ENCODE measurements at regions not wholly inside any gene's neighbourhood (a gene's known extent, or its start where the extent isn't known, plus 50 kb on each side); places are given as distances from the start of the nearest gene placed in this dataset.

DNA sequence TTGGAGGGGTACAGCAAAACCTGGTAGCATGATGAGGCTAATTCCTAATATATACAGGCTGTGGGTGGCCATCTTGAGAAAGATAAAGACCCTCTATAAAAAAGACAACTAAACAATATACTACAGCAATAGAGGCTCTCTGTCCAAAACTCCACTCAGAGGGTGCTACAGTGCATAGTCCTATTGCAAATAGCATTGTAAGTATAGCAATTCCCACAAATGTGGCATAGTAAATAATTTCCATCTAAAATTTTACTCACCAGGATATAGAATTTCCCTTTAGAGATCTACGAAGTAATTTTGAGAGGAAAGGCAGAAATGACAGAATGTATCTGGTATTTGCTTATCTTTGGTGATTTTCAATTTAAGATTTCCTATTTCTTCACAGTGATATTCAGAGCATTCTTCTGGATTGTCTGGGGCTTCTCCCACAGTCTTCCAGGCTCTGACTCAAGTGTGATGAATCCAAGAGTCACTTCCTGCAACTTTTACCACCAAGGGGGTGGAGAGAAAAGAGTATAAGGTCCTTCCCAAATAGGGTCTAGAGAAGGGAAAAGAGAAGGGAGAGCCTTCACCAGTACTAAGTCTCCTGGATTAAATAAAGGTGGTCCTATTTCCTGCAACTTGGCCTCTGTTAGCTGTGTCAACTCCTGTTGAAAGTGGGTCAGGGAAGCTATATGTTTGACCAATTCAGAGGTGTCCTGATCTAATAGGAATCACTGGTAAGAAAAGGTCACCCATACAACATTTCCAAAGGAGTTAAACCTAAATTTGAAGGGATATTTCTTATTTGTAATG lies 1054.7 kb upstream of the CNTN5 start:
- Histone ChIP-seq H3K27ac (no peak overlapping the region), H3K27me3 (no peaks in the 10 kb centered on the region), H3K9me3 (no peaks in the 10 kb centered on the region), H4K20me1 (no peaks in the 10 kb centered on the region), H3K4me2 (no peak overlapping the region), H3K4me3 (no peak overlapping the region), H3K9ac (no peak overlapping the region), H3K4me1 (no peaks in the 10 kb centered on the region), H3K36me3 (no peaks in the 10 kb centered on the region)
- TF ChIP-seq Cebpa-rat (IDR thresholded peaks at IDR 0.05) = no peak

DNA sequence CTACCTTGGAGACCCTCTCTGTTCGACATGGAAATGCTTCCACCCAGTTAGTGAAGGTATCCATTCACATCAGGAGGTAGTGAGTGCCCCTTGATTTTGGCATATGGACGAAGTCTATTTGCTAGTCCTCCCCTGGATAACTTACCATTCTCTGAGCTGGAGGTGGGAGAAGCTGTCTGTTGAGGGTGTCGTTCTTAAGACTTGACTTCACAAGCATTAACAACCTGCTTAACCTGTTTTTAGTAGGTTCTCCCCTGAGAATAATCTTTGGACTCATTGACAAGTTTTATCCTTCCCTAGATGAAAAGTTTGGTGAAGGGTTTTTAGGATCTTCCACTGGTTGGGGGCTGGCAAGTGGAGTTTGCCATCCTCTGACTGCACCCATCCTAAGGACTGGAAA lies 1053.8 kb upstream of the CNTN5 start:
- no peak overlapping the region for H3K27ac ChIP-seq
- no peaks in the 10 kb centered on the region for H3K27me3 ChIP-seq
- no peak overlapping the region for H3K9ac ChIP-seq
- H3K4me3 ChIP-seq = no peak overlapping the region
- H3K36me3 ChIP-seq = no peaks in the 10 kb centered on the region
- no peaks in the 10 kb centered on the region for H4K20me1 ChIP-seq
- no peak for TF ChIP-seq Cebpa-rat (IDR thresholded peaks at IDR 0.05)
- H3K4me1 ChIP-seq = no peaks in the 10 kb centered on the region
- H3K9me3 ChIP-seq = no peaks in the 10 kb centered on the region
- no peak overlapping the region for H3K4me2 ChIP-seq

DNA sequence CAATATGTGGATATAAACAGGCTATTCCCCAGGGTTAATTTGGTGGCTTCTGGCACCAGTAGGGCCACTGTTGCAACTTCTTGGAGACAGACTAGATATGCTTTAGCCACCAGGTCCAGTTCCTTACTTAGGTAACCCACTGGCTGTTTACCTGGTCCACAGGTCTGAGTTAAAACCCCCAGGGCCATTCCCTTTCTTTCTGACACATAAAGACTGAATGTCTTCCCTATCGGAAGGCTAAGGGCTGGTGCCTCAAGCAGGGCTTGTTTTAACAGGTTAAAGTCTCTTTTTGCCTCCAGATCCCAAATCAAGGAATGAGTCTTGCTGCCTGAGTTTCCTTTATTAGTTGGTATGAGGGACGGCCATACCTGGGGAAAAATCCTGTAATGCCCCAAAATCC lies 1052.7 kb upstream of the CNTN5 start:
- Histone ChIP-seq H3K27me3 (no peaks in the 10 kb centered on the region), H3K27ac (no peak overlapping the region), H3K4me3 (no peak overlapping the region), H4K20me1 (no peaks in the 10 kb centered on the region), H3K36me3 (no peaks in the 10 kb centered on the region), H3K4me2 (no peak overlapping the region), H3K4me1 (no peaks in the 10 kb centered on the region), H3K9me3 (no peaks in the 10 kb centered on the region), H3K9ac (no peak overlapping the region)
- no peak for TF ChIP-seq Cebpa-rat (IDR thresholded peaks at IDR 0.05)

- Histone ChIP-seq H3K9ac (no peak overlapping the region), H3K4me2 (no peak overlapping the region)
- TF ChIP-seq Cebpa-rat (IDR thresholded peaks at IDR 0.05) = no peak
Measured at GRCh38 chr11:97972731-97973130, 1048.0 kb upstream of the CNTN5 start.

DNA sequence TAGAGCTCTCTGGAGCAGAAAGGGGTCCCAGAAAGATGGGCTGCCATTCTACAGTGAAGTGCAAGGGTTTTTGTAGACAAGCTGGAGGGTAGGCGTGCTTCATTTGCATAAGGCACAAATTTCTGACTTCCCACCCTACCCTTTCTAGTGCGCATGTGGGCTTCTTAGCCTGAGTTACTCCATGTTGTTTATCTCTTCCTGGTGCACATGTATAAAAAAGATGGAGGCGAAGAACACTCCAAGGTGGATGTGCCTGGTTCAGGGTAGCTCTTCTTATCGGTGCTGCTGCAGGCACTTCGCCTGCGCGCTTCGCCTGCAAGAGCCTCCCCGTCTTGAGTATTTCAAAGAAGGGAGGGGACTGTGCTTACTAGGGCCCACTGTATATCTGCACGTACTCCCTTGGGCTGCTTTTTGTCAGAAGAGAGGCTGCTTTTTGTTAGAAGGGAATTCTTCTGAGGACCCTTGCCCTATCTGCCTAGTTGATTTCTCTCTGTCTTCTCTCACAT lies 1047.3 kb upstream of the CNTN5 start:
- TF ChIP-seq Cebpa-rat (IDR thresholded peaks at IDR 0.05) = no peak
- no peaks in the 10 kb centered on the region for H3K27me3 ChIP-seq
- no peaks in the 10 kb centered on the region for H3K4me1 ChIP-seq
- H4K20me1 ChIP-seq = no peaks in the 10 kb centered on the region
- H3K4me3 ChIP-seq = no peak overlapping the region
- no peak overlapping the region for H3K4me2 ChIP-seq
- no peak overlapping the region for H3K27ac ChIP-seq
- H3K36me3 ChIP-seq = no peaks in the 10 kb centered on the region
- H3K9me3 ChIP-seq = no peaks in the 10 kb centered on the region
- H3K9ac ChIP-seq = no peak overlapping the region

More at GRCh38 chr11:97972731-97973130, 1048.0 kb upstream of the CNTN5 start:
- no peaks in the 10 kb centered on the region for H3K9me3 ChIP-seq
- no peak overlapping the region for H3K4me3 ChIP-seq
- H3K27me3 ChIP-seq = no peaks in the 10 kb centered on the region
- no peaks in the 10 kb centered on the region for H3K4me1 ChIP-seq
- H4K20me1 ChIP-seq = no peaks in the 10 kb centered on the region
- H3K36me3 ChIP-seq = no peaks in the 10 kb centered on the region
- no peak overlapping the region for H3K27ac ChIP-seq

- H3K27ac ChIP-seq = no peak overlapping the region
- H3K27me3 ChIP-seq = no peaks in the 10 kb centered on the region
- no peaks in the 10 kb centered on the region for H4K20me1 ChIP-seq
- H3K9ac ChIP-seq = no peak overlapping the region
- H3K4me2 ChIP-seq = no peak overlapping the region
- no peaks in the 10 kb centered on the region for H3K9me3 ChIP-seq
- H3K4me1 ChIP-seq = no peaks in the 10 kb centered on the region
- no peak overlapping the region for H3K4me3 ChIP-seq
- TF ChIP-seq Cebpa-rat (IDR thresholded peaks at IDR 0.05) = no peak
- H3K36me3 ChIP-seq = no peaks in the 10 kb centered on the region
Measured at GRCh38 chr11:97974798-97975498, 1045.8 kb upstream of the CNTN5 start.

DNA sequence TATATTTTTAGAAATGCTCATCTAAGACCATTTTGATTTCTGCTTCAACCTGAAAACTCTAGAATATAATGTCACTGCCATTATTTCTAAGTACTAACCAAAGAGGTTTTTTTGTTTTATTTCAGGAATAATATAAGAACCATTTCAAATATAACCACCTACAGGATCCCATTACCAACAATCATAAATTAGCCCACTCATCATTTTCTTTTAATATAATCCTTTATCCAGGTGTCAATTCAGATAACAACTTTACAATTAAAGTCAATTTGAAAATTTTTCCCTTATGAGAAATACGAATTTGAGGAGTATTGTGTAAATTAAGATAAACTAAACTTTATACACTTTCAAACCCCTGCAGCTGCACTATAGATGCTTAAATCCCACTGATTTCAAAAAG lies 1043.0 kb upstream of the CNTN5 start:
- H3K36me3 ChIP-seq = no peaks in the 10 kb centered on the region
- H3K27ac ChIP-seq = no peak overlapping the region
- no peaks in the 10 kb centered on the region for H4K20me1 ChIP-seq
- no peak overlapping the region for H3K4me3 ChIP-seq
- H3K27me3 ChIP-seq = no peaks in the 10 kb centered on the region
- no peaks in the 10 kb centered on the region for H3K9me3 ChIP-seq
- no peak overlapping the region for H3K9ac ChIP-seq
- no peak overlapping the region for H3K4me2 ChIP-seq
- H3K4me1 ChIP-seq = no peaks in the 10 kb centered on the region
- TF ChIP-seq Cebpa-rat (IDR thresholded peaks at IDR 0.05) = no peak

DNA sequence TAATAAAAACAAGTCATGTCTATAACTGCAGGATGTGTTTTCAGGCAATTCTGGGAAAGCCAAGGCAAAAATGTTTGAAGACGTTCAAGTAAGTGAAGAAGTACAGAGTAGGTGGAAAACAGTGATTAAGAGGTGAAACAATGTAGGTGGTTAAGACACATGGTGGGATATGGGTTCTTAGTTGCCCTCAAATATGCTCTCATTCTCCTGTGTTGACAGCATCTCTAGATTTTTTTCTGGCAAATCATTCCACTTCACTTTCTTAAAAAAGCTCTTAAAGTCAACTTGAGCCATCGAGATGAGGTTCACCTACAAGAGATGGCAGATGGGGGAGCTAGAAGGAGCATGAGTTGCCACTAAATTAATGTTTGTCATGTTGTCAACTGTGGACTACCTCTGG lies 1041.0 kb upstream of the CNTN5 start:
- no peak overlapping the region for H3K27ac ChIP-seq
- no peaks in the 10 kb centered on the region for H3K9me3 ChIP-seq
- no peak overlapping the region for H3K9ac ChIP-seq
- H3K36me3 ChIP-seq = no peaks in the 10 kb centered on the region
- no peak for TF ChIP-seq Cebpa-rat (IDR thresholded peaks at IDR 0.05)
- H4K20me1 ChIP-seq = no peaks in the 10 kb centered on the region
- H3K4me1 ChIP-seq = no peaks in the 10 kb centered on the region
- H3K4me3 ChIP-seq = no peak overlapping the region
- no peaks in the 10 kb centered on the region for H3K27me3 ChIP-seq
- H3K4me2 ChIP-seq = no peak overlapping the region

DNA sequence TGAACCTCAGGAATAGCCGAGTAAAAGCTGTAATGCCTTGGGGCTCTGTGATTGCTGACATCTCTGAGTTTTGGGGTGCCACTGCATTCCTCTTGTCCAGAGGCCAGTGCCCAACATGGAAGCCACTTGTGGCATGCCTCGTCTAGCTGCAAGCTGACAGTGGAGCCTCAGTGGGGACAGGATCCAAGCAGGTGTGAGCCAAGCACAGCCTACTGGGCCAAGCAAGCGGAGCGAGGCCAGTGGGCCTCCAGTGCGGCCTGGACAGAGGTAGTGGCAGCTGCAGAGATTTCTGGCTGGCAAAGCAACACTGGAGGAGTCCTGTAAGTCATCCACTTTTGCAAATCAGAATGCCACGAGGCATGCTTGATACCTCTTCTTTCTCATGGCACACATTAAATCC lies 1038.2 kb upstream of the CNTN5 start:
- Histone ChIP-seq H3K9ac (no peak overlapping the region), H3K36me3 (no peaks in the 10 kb centered on the region), H3K4me1 (no peaks in the 10 kb centered on the region), H3K27ac (no peak overlapping the region), H3K4me3 (no peak overlapping the region), H3K9me3 (no peaks in the 10 kb centered on the region), H4K20me1 (no peaks in the 10 kb centered on the region), H3K27me3 (no peaks in the 10 kb centered on the region), H3K4me2 (no peak overlapping the region)
- TF ChIP-seq Cebpa-rat (IDR thresholded peaks at IDR 0.05) = no peak

DNA sequence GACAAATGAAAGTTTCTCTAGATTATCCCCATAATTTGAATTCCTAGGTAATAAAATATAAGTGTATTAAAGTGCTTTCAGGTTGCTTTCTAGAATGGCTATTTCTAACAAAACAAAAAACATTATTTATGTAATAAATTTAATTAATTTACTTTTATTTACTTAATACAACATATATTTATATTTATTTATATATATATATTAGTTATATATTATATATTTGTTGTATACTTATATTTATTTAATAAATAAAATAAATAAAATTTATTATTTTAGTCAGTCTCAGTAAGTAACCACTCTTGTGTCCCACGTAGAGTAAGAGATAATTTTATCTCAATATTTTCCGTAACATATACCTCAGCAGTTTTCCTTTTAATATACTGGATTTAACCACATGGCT lies 1031.6 kb upstream of the CNTN5 start:
- H3K9ac ChIP-seq = no peak overlapping the region
- no peaks in the 10 kb centered on the region for H4K20me1 ChIP-seq
- no peak overlapping the region for H3K4me2 ChIP-seq
- H3K27me3 ChIP-seq = no peaks in the 10 kb centered on the region
- no peaks in the 10 kb centered on the region for H3K4me1 ChIP-seq
- H3K36me3 ChIP-seq = no peaks in the 10 kb centered on the region
- H3K27ac ChIP-seq = no peak overlapping the region
- no peak overlapping the region for H3K4me3 ChIP-seq
- TF ChIP-seq Cebpa-rat (IDR thresholded peaks at IDR 0.05) = no peak
- H3K9me3 ChIP-seq = no peaks in the 10 kb centered on the region

Data from BLaER1 (cell line).